NCI-H1092 treated with DMSO at 0.1 percent for 48 hours (cell line): ENCODE measurements at regions not wholly inside any gene's neighbourhood (a gene's known extent, or its start where the extent isn't known, plus 50 kb on each side); places are given as distances from the start of the nearest gene placed in this dataset.
A peak's percentile ranks its signal among the peaks of the same experiment; 100 is the strongest.
"Not testable (repeated sequence)": the region's sequence is repeated elsewhere in the genome, so short reads cannot be mapped to it uniquely, and the experiment has no call there.

Source experiments
- DNase-seq: peaks from one replicate; lab custom pipeline; 2025; lab: John Stamatoyannopoulos, UW

- DNase-seq, result peak; percentile 2
Measured at GRCh38 chr3:94336046-94336753, 273.3 kb downstream of the NSUN3 start.

- DNase-seq, result no peak
Measured at GRCh38 chr3:94345101-94345500, 282.2 kb downstream of the NSUN3 start.

- no peak for DNase-seq
Measured at GRCh38 chr3:94349310-94349878, 286.5 kb downstream of the NSUN3 start.

- DNase-seq, result no peak
Measured at GRCh38 chr3:94356581-94356980, 293.7 kb downstream of the NSUN3 start.

GRCh38 chr3:94359996-94360395 is 297.1 kb downstream of the NSUN3 start:
- DNase-seq, result no peak

- DNase-seq, result no peak
Measured at GRCh38 chr3:94360987-94361386, 298.1 kb downstream of the NSUN3 start.

- no peak for DNase-seq
Measured at GRCh38 chr3:94362393-94362792, 299.5 kb downstream of the NSUN3 start.

- no peak for DNase-seq
Measured at GRCh38 chr3:94365006-94365405, 302.1 kb downstream of the NSUN3 start.

- no peak for DNase-seq
Measured at GRCh38 chr3:94372026-94372425, 309.2 kb downstream of the NSUN3 start.

- DNase-seq, result no peak
Measured at GRCh38 chr3:94373456-94373855, 310.6 kb downstream of the NSUN3 start.

GRCh38 chr3:94374439-94375161 is 311.7 kb downstream of the NSUN3 start:
- no peak for DNase-seq

- not testable (repeated sequence) for DNase-seq
Measured at GRCh38 chr3:94377123-94377696, 314.3 kb downstream of the NSUN3 start.

GRCh38 chr3:94377863-94378262 is 315.0 kb downstream of the NSUN3 start:
- not testable (repeated sequence) for DNase-seq

- DNase-seq, result no peak
Measured at GRCh38 chr3:94378322-94378721, 315.5 kb downstream of the NSUN3 start.

GRCh38 chr3:94379264-94379663 is 316.4 kb downstream of the NSUN3 start:
- no peak for DNase-seq

GRCh38 chr3:94394885-94395284 is 332.0 kb downstream of the NSUN3 start:
- no peak for DNase-seq

GRCh38 chr3:94395851-94396250 is 333.0 kb downstream of the NSUN3 start:
- no peak for DNase-seq

GRCh38 chr3:94398036-94398435 is 335.2 kb downstream of the NSUN3 start:
- no peak for DNase-seq

- no peak for DNase-seq
Measured at GRCh38 chr3:94401466-94401865, 338.6 kb downstream of the NSUN3 start.

GRCh38 chr3:94402126-94402525 is 339.3 kb downstream of the NSUN3 start:
- no peak for DNase-seq

GRCh38 chr3:94405258-94406035 is 342.6 kb downstream of the NSUN3 start:
- DNase-seq, result no peak

- DNase-seq, result no peak
Measured at GRCh38 chr3:94406595-94406994, 343.7 kb downstream of the NSUN3 start.
